Right lobe of liver (tissue), 6 donors: ENCODE measurements at regions not wholly inside any gene's neighbourhood (a gene's known extent, or its start where the extent isn't known, plus 50 kb on each side); places are given as distances from the start of the nearest gene placed in this dataset.
A peak's percentile ranks its signal among the peaks of the same experiment; 100 is the strongest.

Experiments
- ATAC-seq, 4 donors: fragments of 200-7000 bp; cut with Tn5 transposase; one replicate each; pipeline ENCODE4 v1.9.1; 2020; ENCODE audit warnings: mild to moderate bottlenecking in 4 of 4, moderate library complexity in 4 of 4
- DNase-seq, 3 donors: peaks; one replicate each; pipeline ENCODE4 v3.0.0-alpha.2; 2020
- H3K27ac ChIP-seq, 3 donors: fragments of 200-600 bp; one replicate each; pipeline ENCODE4 v1.8.0; 2022
- H3K27me3 ChIP-seq, 2 donors: fragments of 200-600 bp; one replicate each; pipeline ENCODE4 v1.8.0; 2022
- H3K36me3 ChIP-seq, 4 donors: fragments of 200-600 bp; sonication (generic) in 1 of 4; one replicate each; pipeline versions ENCODE4 v1.5.1 to v1.8.0; 2017 to 2022; ENCODE audit warnings: control low read depth in 1 of 4
- H3K4me1 ChIP-seq, 4 donors: fragments of 200-600 bp; sonication (generic) in 1 of 4; one replicate each; pipeline versions ENCODE4 v1.5.1 to v1.8.0; 2017 to 2022; ENCODE audit warnings: control low read depth in 1 of 4
- H3K4me3 ChIP-seq, 3 donors: fragments of 200-600 bp; one replicate each; pipeline ENCODE4 v1.8.0; 2022
- H3K9me3 ChIP-seq, 4 donors: fragments of 200-600 bp; sonication (generic) in 1 of 4; one replicate each; pipeline versions ENCODE4 v1.5.1 to v1.8.0; 2017 to 2022; ENCODE audit warnings: control low read depth in 1 of 4
- POLR2A ChIP-seq: fragments of 450-650 bp; IDR thresholded peaks from one replicate; pipeline ENCODE4 v1.6.1; 2017; ENCODE audit warnings: antibody characterized with exemption, mild to moderate bottlenecking
- WGBS: methylation state at CpG from one replicate; pipeline ENCODE4 v1.1.6; 2018; ENCODE audit warnings: low coverage, low lambda C conversion rate; ENCODE audit not compliant: insufficient coverage; ENCODE audit errors: missing lambda C conversion rate; 5-methylcytosine and 5-hydroxymethylcytosine counted together
- intact Hi-C, 2 donors: fragments of 100-400 bp; cut with DNase I; formaldehyde crosslinking; loops; one replicate each; pipeline versions ENCODE4 v1.11.2 to v1.14.1; 2022
- TF ChIP-seq, protein P1 (sequence below), 4 donors: fragments of 200-600 bp in 3 of 4; fragments of 450-650 bp in 1 of 4; IDR thresholded peaks; one replicate each; pipeline versions ENCODE4 v1.5.1 to v1.8.0; 2016 to 2022; ENCODE audit warnings: antibody characterized with exemption in 4 of 4, mild to moderate bottlenecking in 2 of 4
- donor health status: DM: no; HTN: yes; CAD: no.
- donor health status: DM: no; HTN: no; CAD: no.
- donor health status: DM: no; HTN: no; CAD: no.
- donor health status: DM: no; HTN: yes; CAD: no.
- donor health status: DM: no; HTN: yes; CAD: no.

- no peak for TF ChIP-seq POLR2A
- TF ChIP-seq, protein P1, sequence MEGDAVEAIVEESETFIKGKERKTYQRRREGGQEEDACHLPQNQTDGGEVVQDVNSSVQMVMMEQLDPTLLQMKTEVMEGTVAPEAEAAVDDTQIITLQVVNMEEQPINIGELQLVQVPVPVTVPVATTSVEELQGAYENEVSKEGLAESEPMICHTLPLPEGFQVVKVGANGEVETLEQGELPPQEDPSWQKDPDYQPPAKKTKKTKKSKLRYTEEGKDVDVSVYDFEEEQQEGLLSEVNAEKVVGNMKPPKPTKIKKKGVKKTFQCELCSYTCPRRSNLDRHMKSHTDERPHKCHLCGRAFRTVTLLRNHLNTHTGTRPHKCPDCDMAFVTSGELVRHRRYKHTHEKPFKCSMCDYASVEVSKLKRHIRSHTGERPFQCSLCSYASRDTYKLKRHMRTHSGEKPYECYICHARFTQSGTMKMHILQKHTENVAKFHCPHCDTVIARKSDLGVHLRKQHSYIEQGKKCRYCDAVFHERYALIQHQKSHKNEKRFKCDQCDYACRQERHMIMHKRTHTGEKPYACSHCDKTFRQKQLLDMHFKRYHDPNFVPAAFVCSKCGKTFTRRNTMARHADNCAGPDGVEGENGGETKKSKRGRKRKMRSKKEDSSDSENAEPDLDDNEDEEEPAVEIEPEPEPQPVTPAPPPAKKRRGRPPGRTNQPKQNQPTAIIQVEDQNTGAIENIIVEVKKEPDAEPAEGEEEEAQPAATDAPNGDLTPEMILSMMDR (IDR thresholded peaks at IDR 0.05) = no peak
- WGBS = 44% methylated on average over 6 of the region's 6 CpGs
- H3K27ac ChIP-seq = no peak overlapping the region
- no peaks in the 10 kb centered on the region for H3K36me3 ChIP-seq
- H3K4me1 ChIP-seq = no peaks in the 10 kb centered on the region
- no peak overlapping the region for H3K4me3 ChIP-seq
- intact Hi-C loops = no loop called here
- DNase-seq = no peak
- H3K27me3 ChIP-seq = no peaks in the 10 kb centered on the region
- peak in 1 of 4 donors; percentile 13 for ATAC-seq
- no peaks in the 10 kb centered on the region for H3K9me3 ChIP-seq
These were observed 104.7 kb downstream of the TSN start for GRCh38 chr2:121860033-121860757.

DNA sequence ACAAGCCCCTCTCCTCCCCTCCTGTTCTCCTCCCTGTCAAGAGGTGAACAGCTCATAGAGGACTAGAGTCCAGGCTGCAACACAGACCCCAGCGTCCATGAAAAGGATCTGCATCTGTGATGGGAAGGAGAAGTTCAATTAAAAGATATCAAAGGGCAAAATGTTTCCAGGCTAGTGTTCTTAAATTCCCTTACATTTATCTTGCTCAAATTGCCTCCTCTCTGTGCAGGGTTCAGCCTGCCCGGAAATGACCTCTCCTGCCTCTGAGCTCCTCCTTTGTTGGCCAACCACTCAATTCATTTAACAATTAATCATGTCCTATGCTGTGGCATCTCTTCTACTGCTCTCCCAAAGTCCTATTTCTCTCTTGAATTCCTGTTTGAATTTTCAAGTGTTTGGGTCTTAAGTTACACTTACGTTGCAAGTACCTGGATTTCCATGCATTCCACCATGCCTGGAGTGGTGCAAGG lies 105.3 kb downstream of the TSN start:
- TF ChIP-seq POLR2A = no peak
- TF ChIP-seq, protein P1 (IDR thresholded peaks at IDR 0.05) = no peak
- Histone ChIP-seq H3K27me3 (no peaks in the 10 kb centered on the region), H3K4me3 (no peak overlapping the region), H3K36me3 (no peaks in the 10 kb centered on the region), H3K4me1 (no peaks in the 10 kb centered on the region), H3K27ac (no peak overlapping the region), H3K9me3 (no peaks in the 10 kb centered on the region)
- ATAC-seq = no peak
- intact Hi-C loops = no loop called here
- WGBS = 22% methylated on average over 2 of the region's 3 CpGs
- no peak for DNase-seq

GRCh38 chr2:121862286-121862685 lies 106.8 kb downstream of the TSN start:
- intact Hi-C loops = no loop called here
- Histone ChIP-seq H3K4me1 (no peaks in the 10 kb centered on the region), H3K36me3 (no peaks in the 10 kb centered on the region), H3K9me3 (no peaks in the 10 kb centered on the region), H3K4me3 (no peak overlapping the region), H3K27me3 (no peaks in the 10 kb centered on the region), H3K27ac (no peak overlapping the region)
- TF ChIP-seq, protein P1 (IDR thresholded peaks at IDR 0.05) = no peak
- TF ChIP-seq POLR2A = no peak
- ATAC-seq (no peak), DNase-seq (no peak)
- WGBS = 49% methylated on average over 2 of the region's 4 CpGs

GRCh38 chr2:121865914-121866313 lies 110.5 kb downstream of the TSN start:
- no peak overlapping the region for H3K4me3 ChIP-seq
- TF ChIP-seq POLR2A = no peak
- TF ChIP-seq, protein P1 (IDR thresholded peaks at IDR 0.05) = no peak
- no peak for DNase-seq
- no peaks in the 10 kb centered on the region for H3K36me3 ChIP-seq
- no peak overlapping the region for H3K27ac ChIP-seq
- intact Hi-C loops = no loop called here
- H3K4me1 ChIP-seq = no peaks in the 10 kb centered on the region
- H3K9me3 ChIP-seq = no peaks in the 10 kb centered on the region
- no peak for ATAC-seq
- no peaks in the 10 kb centered on the region for H3K27me3 ChIP-seq
- WGBS = 32% methylated on average over 2 of the region's 2 CpGs
